GM20431 (cell line): ENCODE measurements at regions not wholly inside any gene's neighbourhood (a gene's known extent, or its start where the extent isn't known, plus 50 kb on each side); places are given as distances from the start of the nearest gene placed in this dataset.

Experiments used
- in situ Hi-C: fragments of 300-500 bp; cut with MseI, MboI; formaldehyde crosslinking; loops from one replicate; pipeline ENCODE4 v1.15.0; 2020; ENCODE audit warnings: low sequenced_read_pairs; ENCODE audit not compliant: unreplicated experiment

GRCh38 chr6:9403736-9404135 lies 968.4 kb upstream of the SLC35B3 start:
- in situ Hi-C loops, result no loop called here

- in situ Hi-C loops, result no loop called here
Measured at GRCh38 chr6:9401960-9402359, 966.6 kb upstream of the SLC35B3 start.

GRCh38 chr6:9399916-9400315 lies 964.6 kb upstream of the SLC35B3 start:
- in situ Hi-C loops, result no loop called here

GRCh38 chr6:9398767-9399373 lies 963.5 kb upstream of the SLC35B3 start:
- in situ Hi-C loops, result no loop called here

GRCh38 chr6:9398071-9398766 lies 962.9 kb upstream of the SLC35B3 start:
- in situ Hi-C loops, result no loop called here

GRCh38 chr6:9388596-9388995 lies 953.3 kb upstream of the SLC35B3 start:
- in situ Hi-C loops, result no loop called here

- in situ Hi-C loops, result no loop called here
Measured at GRCh38 chr6:9380568-9380967, 945.2 kb upstream of the SLC35B3 start.

- in situ Hi-C loops, result no loop called here
Measured at GRCh38 chr6:9373308-9373707, 938.0 kb upstream of the SLC35B3 start.

- in situ Hi-C loops, result no loop called here
Measured at GRCh38 chr6:9370480-9370879, 935.1 kb upstream of the SLC35B3 start.

- in situ Hi-C loops, result no loop called here
Measured at GRCh38 chr6:9365378-9365777, 930.0 kb upstream of the SLC35B3 start.

- in situ Hi-C loops, result no loop called here
Measured at GRCh38 chr6:9361749-9362148, 926.4 kb upstream of the SLC35B3 start.

- in situ Hi-C loops, result no loop called here
Measured at GRCh38 chr6:9360881-9361280, 925.5 kb upstream of the SLC35B3 start.

GRCh38 chr6:9347608-9348007 lies 912.3 kb upstream of the SLC35B3 start:
- in situ Hi-C loops, result no loop called here

- in situ Hi-C loops, result no loop called here
Measured at GRCh38 chr6:9346923-9347322, 911.6 kb upstream of the SLC35B3 start.

GRCh38 chr6:9335431-9335830 lies 900.1 kb upstream of the SLC35B3 start:
- in situ Hi-C loops, result no loop called here

GRCh38 chr6:9334979-9335378 lies 899.6 kb upstream of the SLC35B3 start:
- in situ Hi-C loops, result no loop called here

- in situ Hi-C loops, result no loop called here
Measured at GRCh38 chr6:9332241-9332780, 897.0 kb upstream of the SLC35B3 start.

- in situ Hi-C loops, result no loop called here
Measured at GRCh38 chr6:9316831-9317230, 881.5 kb upstream of the SLC35B3 start.

GRCh38 chr6:9315966-9316650 lies 880.8 kb upstream of the SLC35B3 start:
- in situ Hi-C loops, result no loop called here

GRCh38 chr6:9308284-9308683 lies 872.9 kb upstream of the SLC35B3 start:
- in situ Hi-C loops, result no loop called here

- in situ Hi-C loops, result no loop called here
Measured at GRCh38 chr6:9307786-9308185, 872.4 kb upstream of the SLC35B3 start.
